Gastroesophageal sphincter (tissue), 3 donors: ENCODE measurements at regions not wholly inside any gene's neighbourhood (a gene's known extent, or its start where the extent isn't known, plus 50 kb on each side); places are given as distances from the start of the nearest gene placed in this dataset.

Experiments used
- CTCF ChIP-seq, 4 experiments: fragments of 200-600 bp in 2 of 4; fragments of 450-650 bp in 2 of 4; sonication (generic) in 1 of 4; IDR thresholded peaks; one replicate each; pipeline ENCODE4 v1.5.1; 2017 to 2019; ENCODE audit warnings: antibody characterized with exemption in 4 of 4, mild to moderate bottlenecking in 2 of 4, moderate library complexity in 2 of 4
- POLR2AphosphoS5 ChIP-seq: sonication (generic); formaldehyde crosslinking; IDR thresholded peaks from one replicate; pipeline ENCODE4 v1.6.1; 2017; ENCODE audit warnings: antibody characterized with exemption

DNA sequence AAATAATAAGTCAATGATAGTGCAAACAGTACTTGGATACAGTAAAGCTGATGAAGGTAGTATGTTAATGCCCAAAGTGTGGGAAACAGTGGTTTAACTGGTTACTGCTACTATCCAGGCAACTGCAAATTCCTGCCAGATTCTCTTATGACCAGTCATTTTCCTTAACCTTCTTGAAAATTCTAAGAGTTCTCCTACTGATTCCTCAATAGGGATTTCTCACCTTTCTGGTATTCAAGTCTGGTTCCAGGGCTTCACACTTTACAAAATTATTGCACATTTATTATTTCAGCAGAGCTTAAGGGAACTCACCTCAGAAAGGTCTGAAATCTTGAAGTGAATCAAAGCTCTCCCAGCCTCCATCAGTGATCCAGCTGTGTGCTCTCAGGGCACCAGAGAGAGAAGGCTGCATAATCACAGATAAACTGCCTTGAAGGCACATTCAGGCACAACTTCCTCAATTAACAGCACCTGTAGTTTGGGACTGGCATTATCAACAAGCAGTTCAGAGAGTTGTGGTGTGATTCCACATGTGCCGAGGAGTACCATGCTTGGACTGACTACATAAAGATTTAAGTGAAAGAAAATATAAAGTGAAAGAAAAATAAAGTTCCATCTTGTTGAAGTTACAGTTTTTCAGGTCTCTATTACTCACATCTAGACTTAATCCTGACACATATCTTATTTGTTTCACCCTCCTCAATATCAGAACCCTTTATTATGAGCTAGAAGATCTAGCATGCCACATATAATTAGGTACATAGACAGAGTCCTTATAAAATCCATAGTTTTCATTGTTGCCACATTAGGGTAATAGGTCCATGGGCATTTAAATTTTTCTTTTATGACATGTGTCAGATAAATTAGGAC is 59.5 kb upstream of the TIPARP start:
- TF ChIP-seq POLR2AphosphoS5 = no peak
- no peak for TF ChIP-seq CTCF (IDR thresholded peaks at IDR 0.05)
